Fibroblast of the aortic adventitia (primary cell): ENCODE measurements at regions not wholly inside any gene's neighbourhood (a gene's known extent, or its start where the extent isn't known, plus 50 kb on each side); places are given as distances from the start of the nearest gene placed in this dataset.

Experiments
- DNase-seq: peaks from one replicate; pipeline ENCODE4 v3.0.0-alpha.2; 2010; ENCODE audit warnings: low read depth
- H3K4me3 ChIP-seq: 2 replicates; pipeline ENCODE4 v1.5.1; 2011; ENCODE audit warnings: low read depth, mild to moderate bottlenecking, control low read depth, low read length, moderate library complexity
- TF ChIP-seq, protein P1 (sequence below): IDR thresholded peaks from 2 replicates; pipeline ENCODE4 v1.5.1; 2011; ENCODE audit warnings: mild to moderate bottlenecking, low read length, control low read depth, inconsistent platforms; ENCODE audit not compliant: insufficient read depth

DNA sequence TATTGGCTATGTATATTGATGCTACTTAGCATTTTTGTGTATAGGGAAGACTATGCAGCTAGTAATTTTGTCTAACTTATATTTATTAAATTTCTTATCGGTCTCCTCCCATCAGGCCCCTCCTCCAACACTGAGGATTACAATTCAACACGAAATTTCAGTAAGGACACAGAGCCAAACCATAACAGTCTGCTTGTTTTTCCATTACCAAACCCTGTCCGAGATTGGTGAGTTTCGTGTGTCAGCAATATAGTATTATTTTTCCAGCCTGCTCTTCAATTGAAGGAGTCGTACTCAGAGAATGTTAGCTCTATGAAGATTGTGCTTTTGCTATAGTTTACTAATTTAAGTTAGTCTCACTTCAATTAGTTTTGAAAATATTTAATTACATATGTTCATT is 1495.3 kb downstream of the MRPL39 start:
- no peak overlapping the region for H3K4me3 ChIP-seq
- no peak for DNase-seq
- TF ChIP-seq, protein P1, sequence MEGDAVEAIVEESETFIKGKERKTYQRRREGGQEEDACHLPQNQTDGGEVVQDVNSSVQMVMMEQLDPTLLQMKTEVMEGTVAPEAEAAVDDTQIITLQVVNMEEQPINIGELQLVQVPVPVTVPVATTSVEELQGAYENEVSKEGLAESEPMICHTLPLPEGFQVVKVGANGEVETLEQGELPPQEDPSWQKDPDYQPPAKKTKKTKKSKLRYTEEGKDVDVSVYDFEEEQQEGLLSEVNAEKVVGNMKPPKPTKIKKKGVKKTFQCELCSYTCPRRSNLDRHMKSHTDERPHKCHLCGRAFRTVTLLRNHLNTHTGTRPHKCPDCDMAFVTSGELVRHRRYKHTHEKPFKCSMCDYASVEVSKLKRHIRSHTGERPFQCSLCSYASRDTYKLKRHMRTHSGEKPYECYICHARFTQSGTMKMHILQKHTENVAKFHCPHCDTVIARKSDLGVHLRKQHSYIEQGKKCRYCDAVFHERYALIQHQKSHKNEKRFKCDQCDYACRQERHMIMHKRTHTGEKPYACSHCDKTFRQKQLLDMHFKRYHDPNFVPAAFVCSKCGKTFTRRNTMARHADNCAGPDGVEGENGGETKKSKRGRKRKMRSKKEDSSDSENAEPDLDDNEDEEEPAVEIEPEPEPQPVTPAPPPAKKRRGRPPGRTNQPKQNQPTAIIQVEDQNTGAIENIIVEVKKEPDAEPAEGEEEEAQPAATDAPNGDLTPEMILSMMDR = no peak

- DNase-seq = no peak
- TF ChIP-seq, protein P1 = no peak
- H3K4me3 ChIP-seq = no peak overlapping the region
Observed at GRCh38 chr21:24110846-24111245, 1496.4 kb downstream of the MRPL39 start.

DNA sequence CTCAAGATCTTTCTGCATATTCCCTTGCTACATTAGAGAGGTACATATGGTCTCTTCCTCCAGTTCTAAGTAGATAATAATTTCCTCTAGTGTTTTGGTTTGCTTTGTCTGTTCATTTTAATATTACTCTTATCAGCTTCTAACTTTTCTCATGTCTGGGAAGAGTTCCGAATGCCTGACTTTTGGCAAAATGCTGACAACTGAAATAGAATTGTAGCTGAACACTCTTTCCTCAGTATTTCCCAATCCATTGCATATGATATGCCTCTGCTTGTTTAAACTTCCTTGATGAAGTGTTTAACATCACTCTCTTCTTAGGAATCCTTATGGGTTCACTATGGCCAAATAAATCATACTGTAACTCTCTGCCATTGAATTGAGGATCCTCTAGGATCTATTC is 1510.1 kb downstream of the MRPL39 start:
- TF ChIP-seq, protein P1 = no peak
- H3K4me3 ChIP-seq = no peak overlapping the region
- no peak for DNase-seq

DNA sequence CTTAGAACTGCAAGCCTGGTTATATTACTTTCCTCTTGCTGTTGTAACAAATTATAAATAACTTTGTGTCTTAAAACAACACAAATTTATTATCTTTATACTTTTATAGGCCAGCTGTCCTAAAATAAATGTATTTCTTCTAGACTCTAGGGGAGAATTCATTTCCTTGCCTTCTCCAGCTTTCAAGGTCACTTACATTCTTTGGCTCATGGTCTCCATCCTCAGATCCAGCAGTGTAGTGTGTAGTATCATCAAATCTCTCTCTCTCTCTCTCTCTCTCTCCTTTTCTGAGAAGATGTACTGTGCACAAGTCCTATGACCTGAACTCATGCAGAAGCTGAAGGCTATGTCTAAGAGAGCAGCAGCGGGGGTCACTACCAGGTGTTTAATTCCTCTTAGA is 1510.6 kb downstream of the MRPL39 start:
- no peak for DNase-seq
- TF ChIP-seq, protein P1 = no peak

DNA sequence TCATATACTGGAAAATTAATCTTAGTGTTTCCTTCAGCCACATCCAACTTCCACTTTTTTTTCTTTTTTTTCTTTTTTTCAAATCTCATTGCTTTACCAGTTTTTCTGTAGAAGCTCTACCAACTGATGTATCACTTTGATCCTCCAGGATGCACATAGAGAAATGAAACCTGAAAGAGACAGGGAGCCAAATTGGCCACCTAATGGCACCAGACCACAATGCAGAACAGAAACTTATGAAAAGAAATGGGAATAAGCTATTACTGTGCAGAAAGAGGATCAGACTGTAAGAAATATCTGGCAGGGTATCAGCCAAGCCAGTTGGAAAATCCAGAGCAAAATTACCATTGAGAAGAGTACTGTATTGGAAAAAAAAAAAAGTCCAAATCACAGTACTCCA is 1514.2 kb downstream of the MRPL39 start:
- TF ChIP-seq, protein P1 = no peak
- no peak overlapping the region for H3K4me3 ChIP-seq
- DNase-seq = no peak

More for the DNA sequence above, 1510.6 kb downstream of the MRPL39 start:
- no peak overlapping the region for H3K4me3 ChIP-seq

DNA sequence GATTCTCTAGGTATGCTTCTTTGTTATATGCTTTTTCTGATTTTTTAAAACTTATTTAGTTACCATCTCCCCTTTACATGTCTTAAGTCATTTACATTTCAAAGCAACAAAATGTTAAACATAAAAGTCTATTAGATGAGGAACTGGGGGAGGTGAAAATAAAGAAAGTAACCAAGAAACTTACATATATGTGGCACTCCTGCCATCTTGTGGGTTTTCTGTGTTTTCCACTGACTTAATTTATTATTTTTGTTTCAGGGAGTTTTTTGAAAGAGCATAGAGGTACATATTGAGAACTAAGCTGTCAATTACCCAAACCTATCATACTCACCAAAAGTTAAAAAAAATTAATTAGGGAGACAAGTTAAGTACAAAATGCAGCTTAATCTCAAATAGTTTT is 1531.1 kb downstream of the MRPL39 start:
- DNase-seq = peak; percentile 1
- no peak overlapping the region for H3K4me3 ChIP-seq
- TF ChIP-seq, protein P1 = no peak

GRCh38 chr21:24055696-24056095 is 1551.6 kb downstream of the MRPL39 start:
- no peak for DNase-seq
- H3K4me3 ChIP-seq = no peak overlapping the region
- TF ChIP-seq, protein P1 = no peak
